ENCODE measurements at regions not wholly inside any gene's neighbourhood (a gene's known extent, or its start where the extent isn't known, plus 50 kb on each side); places are given as distances from the start of the nearest gene placed in this dataset.

GRCh38 chr4:163913571-163913970 is 419.1 kb downstream of the TMA16 start (continued):
- no peak for TF ChIP-seq ZNF621 (tag by site-specific recombination; IDR thresholded peaks at IDR 0.05)
- no peak for TF ChIP-seq ZSCAN23 (tag by site-specific recombination; IDR thresholded peaks at IDR 0.05)

DNA sequence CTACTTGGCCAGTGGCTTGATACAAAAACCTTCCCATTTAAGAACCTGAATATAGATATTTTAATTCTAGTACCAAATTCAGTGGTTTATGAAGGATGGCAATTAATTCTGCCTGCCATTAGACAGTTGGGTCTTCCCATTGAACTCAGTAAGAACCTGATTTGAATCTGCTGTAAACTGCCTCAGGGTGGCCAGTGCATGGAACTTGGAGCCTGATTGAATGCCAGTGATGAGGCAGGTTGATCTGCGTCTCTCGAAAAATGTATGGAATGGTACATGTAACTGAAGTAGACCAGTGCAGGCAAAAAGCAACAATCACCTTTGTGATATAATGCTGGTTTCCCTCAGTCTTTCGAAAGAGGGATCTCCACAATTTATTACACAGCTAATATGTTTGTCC is 421.4 kb downstream of the TMA16 start:
- ChIA-PET POLR2A (no interaction called here), CTCF (no interaction called here)
- Histone ChIP-seq H3K9me3 (ENCODE audit: control insufficient read depth, insufficient read depth, low read depth, low read length) (no peaks in the 10 kb centered on the region), H3K27ac (ENCODE audit: extremely low read depth, low read depth, low read length) (no peak overlapping the region), H3K36me3 (ENCODE audit: control insufficient read depth in 2 of 2, insufficient read depth in 1 of 2, low read length in 2 of 2) (no peaks in the 10 kb centered on the region), H3K4me3 (ENCODE audit: low read depth, low read length) (no peak overlapping the region), H3K4me1 (ENCODE audit: control insufficient read depth, insufficient read depth, low read length) (no peaks in the 10 kb centered on the region)
- TF ChIP-seq, protein P1, sequence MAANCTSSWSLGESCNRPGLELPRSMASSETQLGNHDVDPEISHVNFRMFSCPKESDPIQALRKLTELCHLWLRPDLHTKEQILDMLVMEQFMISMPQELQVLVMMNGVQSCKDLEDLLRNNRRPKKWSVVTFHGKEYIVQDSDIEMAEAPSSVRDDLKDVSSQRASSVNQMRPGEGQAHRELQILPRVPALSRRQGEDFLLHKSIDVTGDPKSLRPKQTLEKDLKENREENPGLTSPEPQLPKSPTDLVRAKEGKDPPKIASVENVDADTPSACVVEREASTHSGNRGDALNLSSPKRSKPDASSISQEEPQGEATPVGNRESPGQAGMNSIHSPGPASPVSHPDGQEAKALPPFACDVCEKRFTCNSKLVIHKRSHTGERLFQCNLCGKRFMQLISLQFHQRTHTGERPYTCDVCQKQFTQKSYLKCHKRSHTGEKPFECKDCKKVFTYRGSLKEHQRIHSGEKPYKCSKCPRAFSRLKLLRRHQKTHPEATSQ (tag by site-specific recombination; IDR thresholded peaks at IDR 0.05), result no peak
- TF ChIP-seq, protein P2, sequence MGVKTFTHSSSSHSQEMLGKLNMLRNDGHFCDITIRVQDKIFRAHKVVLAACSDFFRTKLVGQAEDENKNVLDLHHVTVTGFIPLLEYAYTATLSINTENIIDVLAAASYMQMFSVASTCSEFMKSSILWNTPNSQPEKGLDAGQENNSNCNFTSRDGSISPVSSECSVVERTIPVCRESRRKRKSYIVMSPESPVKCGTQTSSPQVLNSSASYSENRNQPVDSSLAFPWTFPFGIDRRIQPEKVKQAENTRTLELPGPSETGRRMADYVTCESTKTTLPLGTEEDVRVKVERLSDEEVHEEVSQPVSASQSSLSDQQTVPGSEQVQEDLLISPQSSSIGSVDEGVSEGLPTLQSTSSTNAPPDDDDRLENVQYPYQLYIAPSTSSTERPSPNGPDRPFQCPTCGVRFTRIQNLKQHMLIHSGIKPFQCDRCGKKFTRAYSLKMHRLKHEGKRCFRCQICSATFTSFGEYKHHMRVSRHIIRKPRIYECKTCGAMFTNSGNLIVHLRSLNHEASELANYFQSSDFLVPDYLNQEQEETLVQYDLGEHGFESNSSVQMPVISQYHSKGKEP (tag by site-specific recombination; IDR thresholded peaks at IDR 0.05), result no peak
- TF ChIP-seq ZNF362 (tag by site-specific recombination; IDR thresholded peaks at IDR 0.05) (no peak), KLF1 (tag by site-specific recombination; IDR thresholded peaks at IDR 0.05) (no peak), HOXD13 (CRISPR knock-in tag; IDR thresholded peaks at IDR 0.05; ENCODE audit: borderline replicate concordance) (no peak), REPIN1 (tag by site-specific recombination; IDR thresholded peaks at IDR 0.05; ENCODE audit: low read depth) (no peak), ZIC2 (tag by site-specific recombination; IDR thresholded peaks at IDR 0.05) (no peak), GLIS2 (tag by site-specific recombination; IDR thresholded peaks at IDR 0.05) (no peak), ZNF660 (tag by site-specific recombination; IDR thresholded peaks at IDR 0.05) (no peak), PRDM2 (tag by site-specific recombination; IDR thresholded peaks at IDR 0.05; ENCODE audit: borderline replicate concordance) (no peak), SP3 (tag by site-specific recombination; IDR thresholded peaks at IDR 0.05) (no peak), ZNF518A (tag by site-specific recombination; conservative IDR thresholded peaks at IDR 0.05; ENCODE audit: low read depth) (no peak), ZBTB1 (tag by site-specific recombination; IDR thresholded peaks at IDR 0.05) (no peak), GLI4 (tag by site-specific recombination; IDR thresholded peaks at IDR 0.05) (no peak), ZNF140 (tag by site-specific recombination; IDR thresholded peaks at IDR 0.05) (no peak)
- TF ChIP-seq, protein P3, sequence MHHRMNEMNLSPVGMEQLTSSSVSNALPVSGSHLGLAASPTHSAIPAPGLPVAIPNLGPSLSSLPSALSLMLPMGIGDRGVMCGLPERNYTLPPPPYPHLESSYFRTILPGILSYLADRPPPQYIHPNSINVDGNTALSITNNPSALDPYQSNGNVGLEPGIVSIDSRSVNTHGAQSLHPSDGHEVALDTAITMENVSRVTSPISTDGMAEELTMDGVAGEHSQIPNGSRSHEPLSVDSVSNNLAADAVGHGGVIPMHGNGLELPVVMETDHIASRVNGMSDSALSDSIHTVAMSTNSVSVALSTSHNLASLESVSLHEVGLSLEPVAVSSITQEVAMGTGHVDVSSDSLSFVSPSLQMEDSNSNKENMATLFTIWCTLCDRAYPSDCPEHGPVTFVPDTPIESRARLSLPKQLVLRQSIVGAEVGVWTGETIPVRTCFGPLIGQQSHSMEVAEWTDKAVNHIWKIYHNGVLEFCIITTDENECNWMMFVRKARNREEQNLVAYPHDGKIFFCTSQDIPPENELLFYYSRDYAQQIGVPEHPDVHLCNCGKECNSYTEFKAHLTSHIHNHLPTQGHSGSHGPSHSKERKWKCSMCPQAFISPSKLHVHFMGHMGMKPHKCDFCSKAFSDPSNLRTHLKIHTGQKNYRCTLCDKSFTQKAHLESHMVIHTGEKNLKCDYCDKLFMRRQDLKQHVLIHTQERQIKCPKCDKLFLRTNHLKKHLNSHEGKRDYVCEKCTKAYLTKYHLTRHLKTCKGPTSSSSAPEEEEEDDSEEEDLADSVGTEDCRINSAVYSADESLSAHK (tag by site-specific recombination; IDR thresholded peaks at IDR 0.05), result no peak
